ENCODE measurements at regions not wholly inside any gene's neighbourhood (a gene's known extent, or its start where the extent isn't known, plus 50 kb on each side); places are given as distances from the start of the nearest gene placed in this dataset.

- DNase-seq (ENCODE audit: low read depth, low spot score), result no peak
- Histone ChIP-seq H3K9ac (ENCODE audit: insufficient read length, low read depth) (no peak overlapping the region), H3K4me1 (ENCODE audit: insufficient read depth, insufficient read length) (no peaks in the 10 kb centered on the region), H3K36me3 (ENCODE audit: insufficient read depth, insufficient read length, low read length) (no peaks in the 10 kb centered on the region), H3K27me3 (ENCODE audit: insufficient read depth, insufficient read length) (no peaks in the 10 kb centered on the region), H3K9me3 (ENCODE audit: insufficient read depth, low read length) (peaks cover 9% of the 10 kb centered on the region; the same call in 1 of the 2 replicates), H3K4me3 (ENCODE audit: insufficient read length, low read depth) (no peak overlapping the region)
- no peak for TF ChIP-seq SUZ12 (IDR thresholded peaks at IDR 0.05; ENCODE audit: extremely low read depth, insufficient read depth, insufficient read length)
- no peak for TF ChIP-seq ZNF274 (IDR thresholded peaks at IDR 0.05; ENCODE audit: low read depth, low read length)
- TF ChIP-seq YY1 (IDR thresholded peaks at IDR 0.05; ENCODE audit: insufficient read depth, insufficient read length), result no peak
Observed at GRCh38 chr18:2430191-2430590, 141.1 kb downstream of the METTL4 start.

GRCh38 chr18:2431806-2432205 is 139.5 kb downstream of the METTL4 start:
- TF ChIP-seq YY1 (IDR thresholded peaks at IDR 0.05; ENCODE audit: insufficient read depth, insufficient read length) (no peak), ZNF274 (IDR thresholded peaks at IDR 0.05; ENCODE audit: low read depth, low read length) (no peak), SUZ12 (IDR thresholded peaks at IDR 0.05; ENCODE audit: extremely low read depth, insufficient read depth, insufficient read length) (no peak)
- no peak overlapping the region for H3K9ac ChIP-seq (ENCODE audit: insufficient read length, low read depth)
- peaks cover 9% of the 10 kb centered on the region; the same call in 1 of the 2 replicates for H3K9me3 ChIP-seq (ENCODE audit: insufficient read depth, low read length)
- H3K27me3 ChIP-seq (ENCODE audit: insufficient read depth, insufficient read length), result no peaks in the 10 kb centered on the region
- H3K4me3 ChIP-seq (ENCODE audit: insufficient read length, low read depth), result no peak overlapping the region
- H3K36me3 ChIP-seq (ENCODE audit: insufficient read depth, insufficient read length, low read length), result no peaks in the 10 kb centered on the region
- DNase-seq (ENCODE audit: low read depth, low spot score), result no peak
- no peaks in the 10 kb centered on the region for H3K4me1 ChIP-seq (ENCODE audit: insufficient read depth, insufficient read length)

- H3K36me3 ChIP-seq (ENCODE audit: insufficient read depth, insufficient read length, low read length), result no peaks in the 10 kb centered on the region
- TF ChIP-seq YY1 (IDR thresholded peaks at IDR 0.05; ENCODE audit: insufficient read depth, insufficient read length), result no peak
- TF ChIP-seq SUZ12 (IDR thresholded peaks at IDR 0.05; ENCODE audit: extremely low read depth, insufficient read depth, insufficient read length), result no peak
Observed at GRCh38 chr18:2433366-2433765, 137.9 kb downstream of the METTL4 start.

GRCh38 chr18:2441544-2441943 is 129.8 kb downstream of the METTL4 start:
- no peak overlapping the region for H3K4me3 ChIP-seq (ENCODE audit: insufficient read length, low read depth)
- peaks cover 10% of the 10 kb centered on the region; the same call in 1 of the 2 replicates for H3K9me3 ChIP-seq (ENCODE audit: insufficient read depth, low read length)
- no peak for DNase-seq (ENCODE audit: low read depth, low spot score)

More at GRCh38 chr18:2433366-2433765, 137.9 kb downstream of the METTL4 start:
- Histone ChIP-seq H3K9ac (ENCODE audit: insufficient read length, low read depth) (no peak overlapping the region), H3K4me1 (ENCODE audit: insufficient read depth, insufficient read length) (no peaks in the 10 kb centered on the region), H3K27me3 (ENCODE audit: insufficient read depth, insufficient read length) (no peaks in the 10 kb centered on the region), H3K4me3 (ENCODE audit: insufficient read length, low read depth) (no peak overlapping the region), H3K9me3 (ENCODE audit: insufficient read depth, low read length) (peaks cover 9% of the 10 kb centered on the region; the same call in 1 of the 2 replicates)
- DNase-seq (ENCODE audit: low read depth, low spot score), result no peak

GRCh38 chr18:2442006-2442405 is 129.3 kb downstream of the METTL4 start:
- DNase-seq (ENCODE audit: low read depth, low spot score), result no peak
- no peak for TF ChIP-seq YY1 (IDR thresholded peaks at IDR 0.05; ENCODE audit: insufficient read depth, insufficient read length)
- no peak for TF ChIP-seq ZNF274 (IDR thresholded peaks at IDR 0.05; ENCODE audit: low read depth, low read length)
- no peak for TF ChIP-seq SUZ12 (IDR thresholded peaks at IDR 0.05; ENCODE audit: extremely low read depth, insufficient read depth, insufficient read length)
- no peak overlapping the region for H3K4me3 ChIP-seq (ENCODE audit: insufficient read length, low read depth)
- H3K4me1 ChIP-seq (ENCODE audit: insufficient read depth, insufficient read length), result no peaks in the 10 kb centered on the region
- no peaks in the 10 kb centered on the region for H3K27me3 ChIP-seq (ENCODE audit: insufficient read depth, insufficient read length)
- H3K36me3 ChIP-seq (ENCODE audit: insufficient read depth, insufficient read length, low read length), result no peaks in the 10 kb centered on the region
- H3K9ac ChIP-seq (ENCODE audit: insufficient read length, low read depth), result no peak overlapping the region
- peaks cover 10% of the 10 kb centered on the region; the same call in 1 of the 2 replicates for H3K9me3 ChIP-seq (ENCODE audit: insufficient read depth, low read length)

More at GRCh38 chr18:2441544-2441943, 129.8 kb downstream of the METTL4 start:
- Histone ChIP-seq H3K4me1 (ENCODE audit: insufficient read depth, insufficient read length) (no peaks in the 10 kb centered on the region), H3K9ac (ENCODE audit: insufficient read length, low read depth) (no peak overlapping the region), H3K36me3 (ENCODE audit: insufficient read depth, insufficient read length, low read length) (no peaks in the 10 kb centered on the region), H3K27me3 (ENCODE audit: insufficient read depth, insufficient read length) (no peaks in the 10 kb centered on the region)
- no peak for TF ChIP-seq SUZ12 (IDR thresholded peaks at IDR 0.05; ENCODE audit: extremely low read depth, insufficient read depth, insufficient read length)

- Histone ChIP-seq H3K36me3 (ENCODE audit: insufficient read depth, insufficient read length, low read length) (no peaks in the 10 kb centered on the region), H3K9me3 (ENCODE audit: insufficient read depth, low read length) (peaks cover 10% of the 10 kb centered on the region; the same call in 1 of the 2 replicates)
Observed at GRCh38 chr18:2442726-2443275, 128.5 kb downstream of the METTL4 start.

GRCh38 chr18:2444201-2444875 is 127.0 kb downstream of the METTL4 start:
- H3K4me1 ChIP-seq (ENCODE audit: insufficient read depth, insufficient read length), result no peaks in the 10 kb centered on the region
- no peak overlapping the region for H3K9ac ChIP-seq (ENCODE audit: insufficient read length, low read depth)
- no peak for DNase-seq (ENCODE audit: low read depth, low spot score)
- H3K36me3 ChIP-seq (ENCODE audit: insufficient read depth, insufficient read length, low read length), result no peaks in the 10 kb centered on the region
- H3K9me3 ChIP-seq (ENCODE audit: insufficient read depth, low read length), result peaks cover 10% of the 10 kb centered on the region; the same call in 1 of the 2 replicates
- TF ChIP-seq SUZ12 (IDR thresholded peaks at IDR 0.05; ENCODE audit: extremely low read depth, insufficient read depth, insufficient read length) (no peak), YY1 (IDR thresholded peaks at IDR 0.05; ENCODE audit: insufficient read depth, insufficient read length) (no peak), ZNF274 (IDR thresholded peaks at IDR 0.05; ENCODE audit: low read depth, low read length) (no peak)
- no peak overlapping the region for H3K4me3 ChIP-seq (ENCODE audit: insufficient read length, low read depth)
- H3K27me3 ChIP-seq (ENCODE audit: insufficient read depth, insufficient read length), result no peaks in the 10 kb centered on the region

More at GRCh38 chr18:2442726-2443275, 128.5 kb downstream of the METTL4 start:
- TF ChIP-seq YY1 (IDR thresholded peaks at IDR 0.05; ENCODE audit: insufficient read depth, insufficient read length) (no peak), SUZ12 (IDR thresholded peaks at IDR 0.05; ENCODE audit: extremely low read depth, insufficient read depth, insufficient read length) (no peak), ZNF274 (IDR thresholded peaks at IDR 0.05; ENCODE audit: low read depth, low read length) (no peak)
- Histone ChIP-seq H3K4me1 (ENCODE audit: insufficient read depth, insufficient read length) (no peaks in the 10 kb centered on the region), H3K9ac (ENCODE audit: insufficient read length, low read depth) (no peak overlapping the region), H3K4me3 (ENCODE audit: insufficient read length, low read depth) (no peak overlapping the region), H3K27me3 (ENCODE audit: insufficient read depth, insufficient read length) (no peaks in the 10 kb centered on the region)
- no peak for DNase-seq (ENCODE audit: low read depth, low spot score)

All from NT2/D1 (cell line).